CD4-positive, alpha-beta T cell treated with Interleukin-4 for 4 hours (primary cell): ENCODE measurements at regions not wholly inside any gene's neighbourhood (a gene's known extent, or its start where the extent isn't known, plus 50 kb on each side); places are given as distances from the start of the nearest gene placed in this dataset.
"Not testable (repeated sequence)": the region's sequence is repeated elsewhere in the genome, so short reads cannot be mapped to it uniquely, and the experiment has no call there.

Experiments used
- DNase-seq: peaks from one replicate; pipeline ENCODE4 v3.0.0-alpha.2; 2020

GRCh38 chr13:48851707-48852106 is 124.0 kb upstream of the FNDC3A start:
- no peak for DNase-seq

- DNase-seq = no peak
These were observed 122.6 kb upstream of the FNDC3A start for GRCh38 chr13:48852911-48853727.

GRCh38 chr13:48853728-48854102 is 122.0 kb upstream of the FNDC3A start:
- DNase-seq = no peak

GRCh38 chr13:48857576-48857975 is 118.1 kb upstream of the FNDC3A start:
- no peak for DNase-seq

GRCh38 chr13:48858122-48858902 is 117.4 kb upstream of the FNDC3A start:
- no peak for DNase-seq

- no peak for DNase-seq
These were observed 116.2 kb upstream of the FNDC3A start for GRCh38 chr13:48859272-48860105.

GRCh38 chr13:48860364-48860763 is 115.3 kb upstream of the FNDC3A start:
- no peak for DNase-seq

GRCh38 chr13:48862572-48862971 is 113.1 kb upstream of the FNDC3A start:
- DNase-seq = no peak

- no peak for DNase-seq
These were observed 111.6 kb upstream of the FNDC3A start for GRCh38 chr13:48864100-48864499.

- no peak for DNase-seq
These were observed 109.5 kb upstream of the FNDC3A start for GRCh38 chr13:48866249-48866648.

GRCh38 chr13:48873081-48873480 is 102.6 kb upstream of the FNDC3A start:
- DNase-seq = no peak

GRCh38 chr13:48873587-48873986 is 102.1 kb upstream of the FNDC3A start:
- DNase-seq = no peak

GRCh38 chr13:48874165-48874564 is 101.5 kb upstream of the FNDC3A start:
- DNase-seq = no peak

- no peak for DNase-seq
These were observed 100.7 kb upstream of the FNDC3A start for GRCh38 chr13:48875047-48875446.

GRCh38 chr13:48876289-48876688 is 99.4 kb upstream of the FNDC3A start:
- DNase-seq = no peak

GRCh38 chr13:48879432-48879831 is 96.3 kb upstream of the FNDC3A start:
- no peak for DNase-seq

- no peak for DNase-seq
These were observed 95.9 kb upstream of the FNDC3A start for GRCh38 chr13:48879854-48880253.

- DNase-seq = not testable (repeated sequence)
These were observed 91.9 kb upstream of the FNDC3A start for GRCh38 chr13:48883786-48884185.

GRCh38 chr13:48885027-48885395 is 90.7 kb upstream of the FNDC3A start:
- no peak for DNase-seq

- DNase-seq = no peak
These were observed 87.1 kb upstream of the FNDC3A start for GRCh38 chr13:48888613-48889012.

- DNase-seq = no peak
These were observed 85.3 kb upstream of the FNDC3A start for GRCh38 chr13:48890391-48890790.

- no peak for DNase-seq
These were observed 84.1 kb upstream of the FNDC3A start for GRCh38 chr13:48891586-48891985.

GRCh38 chr13:48892053-48892687 is 83.5 kb upstream of the FNDC3A start:
- no peak for DNase-seq
